SK-MEL-5 (cell line): ENCODE measurements at regions not wholly inside any gene's neighbourhood (a gene's known extent, or its start where the extent isn't known, plus 50 kb on each side); places are given as distances from the start of the nearest gene placed in this dataset.
"Not testable (repeated sequence)": the region's sequence is repeated elsewhere in the genome, so short reads cannot be mapped to it uniquely, and the experiment has no call there.

ENCODE experiments used
- DNase-seq: peaks from one replicate; pipeline ENCODE4 v3.0.0-alpha.2; 2016; ENCODE audit warnings: low read depth, low spot score
- in situ Hi-C: cut with HindIII; loops from 2 replicates; pipeline ENCODE4 v1.10.0; 2016; ENCODE audit warnings: low sequenced_read_pairs, high pct_unique_total_duplicates, low pct_unique_long_range_greater_than_20kb

DNA sequence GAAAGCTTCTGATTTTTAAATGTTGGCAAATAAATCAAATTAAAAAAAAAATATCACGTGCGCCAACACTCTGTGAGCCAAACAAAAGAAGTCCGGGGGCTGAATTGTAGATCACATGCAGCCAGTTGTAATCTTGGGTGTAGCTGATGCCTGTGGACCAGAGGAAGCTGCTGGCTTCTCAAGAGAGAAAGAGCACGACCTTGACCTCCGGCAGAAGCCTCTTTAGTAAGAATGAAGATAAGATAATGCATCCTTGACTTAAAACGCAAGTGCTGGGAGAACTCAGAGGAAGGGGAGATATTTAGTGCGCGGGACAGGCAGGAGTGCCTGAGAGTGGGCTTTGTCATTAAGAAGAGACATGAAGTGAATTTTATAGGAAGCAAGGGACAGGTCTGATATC is 162.8 kb upstream of the TBX3 start:
- DNase-seq = no peak
- in situ Hi-C loops = no loop called here

DNA sequence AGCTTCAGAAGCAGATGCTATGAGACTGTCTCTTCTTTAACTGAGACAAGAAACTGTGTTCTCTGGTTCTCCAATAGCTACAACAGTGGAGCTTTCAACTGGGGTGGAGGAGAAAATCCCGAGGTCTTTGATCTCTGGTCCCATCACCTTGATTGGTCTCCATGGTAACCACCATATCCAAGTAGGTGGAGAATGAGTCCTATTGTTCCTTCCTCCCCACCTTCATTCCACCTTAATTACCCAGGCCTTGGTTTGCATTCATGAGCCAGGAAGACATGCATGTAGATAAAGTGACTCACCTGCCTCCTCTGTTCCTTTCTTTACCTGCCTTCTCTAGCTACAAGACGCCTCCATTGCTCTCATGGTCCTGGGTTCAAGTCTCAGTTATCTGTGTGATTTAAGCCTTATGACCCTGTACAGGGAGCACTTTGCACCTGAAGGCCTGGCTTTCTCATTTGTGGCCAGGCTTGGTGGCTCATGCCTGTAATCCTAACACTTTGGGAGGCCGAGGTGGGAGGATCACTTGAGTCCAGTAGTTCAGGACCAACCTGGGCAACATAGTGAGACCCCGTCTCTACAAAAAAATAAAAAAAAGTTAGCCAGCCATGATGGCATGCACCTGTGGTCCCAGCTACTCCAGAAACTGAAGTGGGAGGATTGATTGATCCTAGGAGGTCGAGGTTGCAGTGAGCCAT is 157.7 kb upstream of the TBX3 start:
- no peak for DNase-seq
- in situ Hi-C loops = no loop called here

DNA sequence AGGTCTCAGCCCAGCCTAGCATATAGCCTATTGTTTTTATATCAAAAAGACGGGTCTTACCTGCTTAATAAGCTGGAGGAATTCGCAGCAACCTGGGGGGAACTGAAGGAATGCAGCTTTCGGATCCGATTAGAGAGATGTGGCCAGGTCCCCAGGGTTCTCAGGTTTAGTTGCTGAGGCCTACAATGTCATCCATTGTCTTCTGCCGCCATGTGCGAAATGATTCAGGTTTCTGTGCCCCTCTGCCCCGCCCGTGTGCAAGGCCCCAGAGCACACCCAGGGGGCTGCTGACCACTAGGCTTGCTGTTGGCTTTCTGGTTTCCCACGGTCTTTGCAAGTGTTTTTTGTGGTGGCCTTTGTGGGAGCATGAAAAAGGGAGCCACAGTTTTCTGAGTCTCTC is 154.5 kb upstream of the TBX3 start:
- in situ Hi-C loops = no loop called here
- DNase-seq = no peak

DNA sequence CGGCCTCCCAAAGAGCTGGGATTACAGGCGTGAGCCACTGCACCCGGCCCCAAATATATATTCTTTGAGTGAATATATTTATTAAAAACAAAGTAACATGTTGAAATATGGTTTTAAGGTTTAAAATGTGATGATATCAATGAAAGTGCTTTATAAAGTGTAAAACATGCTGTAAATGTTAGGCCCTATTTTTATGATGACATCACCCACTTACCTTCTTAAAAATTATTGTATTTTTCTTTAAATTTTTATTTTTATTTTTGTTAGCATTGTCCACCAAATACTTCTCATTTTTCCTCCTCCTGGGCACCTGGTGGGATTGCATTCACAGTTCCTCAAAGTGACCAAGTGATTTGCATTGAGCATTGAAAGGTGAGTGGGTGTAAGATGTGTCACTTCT is 152.6 kb upstream of the TBX3 start:
- no peak for DNase-seq
- in situ Hi-C loops = no loop called here

DNA sequence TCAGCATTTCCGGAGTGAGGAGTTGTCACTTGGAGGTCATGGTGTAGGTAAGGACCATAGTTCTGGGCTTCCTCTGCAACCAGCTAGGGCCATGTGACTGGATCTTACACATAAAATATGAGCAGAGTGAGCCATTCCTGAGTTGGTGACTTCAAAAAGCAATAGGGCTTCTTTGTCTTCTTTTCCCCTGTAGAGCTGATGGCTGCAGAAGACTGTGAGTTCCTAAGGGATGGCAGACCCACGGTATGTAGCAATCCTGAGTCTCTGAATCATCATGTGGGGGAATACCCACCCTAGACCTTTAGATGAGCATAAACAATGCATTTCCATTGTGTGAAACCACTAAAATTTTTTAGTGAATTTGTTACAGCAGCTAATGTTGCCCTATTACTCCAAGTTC is 151.1 kb upstream of the TBX3 start:
- in situ Hi-C loops = no loop called here
- no peak for DNase-seq

DNA sequence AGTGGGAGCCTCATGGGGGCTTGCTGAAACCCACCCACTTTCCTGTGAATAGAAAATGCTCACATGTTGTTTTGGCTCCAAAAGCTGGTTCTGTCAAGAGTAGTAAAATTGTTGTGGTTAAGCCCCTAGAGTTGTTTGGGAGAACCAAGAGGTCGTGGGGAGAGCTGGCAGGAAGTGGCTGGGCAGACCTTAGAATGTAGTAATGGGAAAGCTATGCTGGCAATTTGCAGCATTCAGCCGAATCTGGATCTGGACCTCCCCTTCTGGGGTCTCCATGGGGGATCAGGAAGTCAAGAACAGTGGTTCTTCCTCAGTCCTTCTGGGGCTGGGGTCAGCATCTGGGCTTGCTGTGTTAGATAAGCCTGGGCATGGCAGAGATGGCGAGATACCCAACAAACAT is 150.6 kb upstream of the TBX3 start:
- no peak for DNase-seq
- in situ Hi-C loops = no loop called here

DNA sequence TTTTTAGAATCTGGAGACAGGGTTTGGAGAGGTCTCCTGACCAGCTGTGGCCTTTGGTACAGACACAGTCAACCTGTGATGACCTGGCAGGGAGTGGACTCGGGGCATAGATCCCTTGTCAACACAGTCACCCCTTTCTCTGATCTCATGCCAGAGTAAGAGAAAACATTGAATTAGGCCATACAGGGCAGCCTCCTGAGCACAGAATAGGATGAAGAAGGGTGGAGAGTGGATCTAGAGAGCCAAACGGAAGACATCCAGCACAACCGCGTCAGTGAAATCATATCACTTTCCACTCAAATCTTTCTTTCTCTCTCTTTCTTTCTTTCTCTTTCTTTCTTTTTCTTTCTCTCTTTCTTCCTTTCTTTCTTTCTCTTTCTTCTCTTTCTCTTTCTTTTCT is 145.9 kb upstream of the TBX3 start:
- DNase-seq = no peak
- in situ Hi-C loops = no loop called here

DNA sequence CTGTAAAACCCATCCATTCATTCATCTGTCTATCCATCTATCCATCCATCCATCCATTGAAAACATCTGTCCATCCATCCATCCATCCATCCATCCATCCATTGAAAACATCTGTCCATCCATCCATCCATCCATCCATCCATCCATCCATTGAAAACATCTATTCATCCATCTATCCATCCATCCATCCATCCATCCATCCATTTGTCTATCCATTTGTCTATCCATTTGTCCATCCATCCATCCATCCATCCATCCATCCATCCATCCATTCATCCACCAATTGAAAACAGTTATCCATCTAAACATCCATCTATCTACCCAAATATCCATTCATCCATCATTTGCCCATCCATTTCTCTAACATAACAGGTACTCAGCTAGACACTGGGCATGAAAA is 145.3 kb upstream of the TBX3 start:
- DNase-seq, in situ Hi-C loops: not testable (repeated sequence)

DNA sequence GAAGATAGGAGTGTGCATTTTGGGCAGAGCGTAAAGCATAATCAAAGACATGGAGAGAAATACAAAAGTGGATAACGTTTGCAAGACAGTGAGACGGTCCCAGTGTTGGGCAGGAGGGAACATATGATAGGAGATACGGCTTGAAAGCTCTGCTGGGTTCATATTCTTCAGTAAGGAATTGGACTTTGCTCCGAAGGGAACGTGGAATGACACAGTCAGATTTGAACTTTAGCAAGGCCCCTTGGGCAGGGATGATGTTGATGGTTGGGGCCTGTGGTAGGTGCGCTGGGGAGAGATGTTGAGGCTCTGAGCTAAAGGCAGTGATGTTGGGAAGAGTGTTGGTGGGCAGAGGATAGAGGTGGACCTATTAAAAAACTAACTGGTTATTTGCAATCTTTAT is 143.5 kb upstream of the TBX3 start:
- in situ Hi-C loops = no loop called here
- DNase-seq = no peak

DNA sequence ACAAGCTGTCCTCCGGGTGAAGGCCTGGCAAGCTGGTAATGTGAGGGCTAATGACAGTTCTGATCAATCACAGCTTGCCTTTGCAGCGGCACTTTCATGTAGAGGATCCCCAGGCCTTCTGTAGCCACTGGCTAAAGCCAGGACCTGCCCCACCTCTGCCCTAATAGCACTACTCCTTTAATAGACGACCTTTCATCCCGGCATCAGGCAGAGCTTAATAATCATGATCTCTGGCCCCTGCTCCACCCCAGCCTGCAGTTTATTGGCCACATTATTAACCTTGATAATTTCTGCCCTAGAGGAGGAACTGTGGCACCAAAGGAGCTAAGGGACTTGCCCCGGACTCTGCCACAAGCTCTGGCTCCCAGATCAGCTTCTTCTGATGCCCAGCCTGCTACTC is 142.3 kb upstream of the TBX3 start:
- no peak for DNase-seq
- in situ Hi-C loops = no loop called here

DNA sequence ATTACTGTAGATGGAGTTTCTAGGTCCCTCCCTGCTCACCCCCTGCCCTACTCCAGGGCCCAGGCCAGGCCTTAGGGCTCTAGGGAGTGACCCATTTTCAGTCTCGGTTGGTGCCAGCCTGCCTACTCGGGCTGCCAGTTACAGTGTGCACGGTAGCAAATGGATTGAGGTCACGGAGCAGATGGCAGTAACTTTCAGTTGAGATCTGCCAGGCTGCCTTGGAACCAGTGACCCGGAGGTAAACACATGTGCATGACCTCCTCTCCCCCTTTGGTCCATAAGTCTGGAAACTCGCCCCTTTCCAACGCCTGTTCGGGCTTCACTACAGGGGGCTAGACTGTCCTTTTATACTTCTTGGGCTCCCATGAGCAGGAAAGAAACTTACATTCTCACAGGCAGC is 139.7 kb upstream of the TBX3 start:
- in situ Hi-C loops = no loop called here
- no peak for DNase-seq

DNA sequence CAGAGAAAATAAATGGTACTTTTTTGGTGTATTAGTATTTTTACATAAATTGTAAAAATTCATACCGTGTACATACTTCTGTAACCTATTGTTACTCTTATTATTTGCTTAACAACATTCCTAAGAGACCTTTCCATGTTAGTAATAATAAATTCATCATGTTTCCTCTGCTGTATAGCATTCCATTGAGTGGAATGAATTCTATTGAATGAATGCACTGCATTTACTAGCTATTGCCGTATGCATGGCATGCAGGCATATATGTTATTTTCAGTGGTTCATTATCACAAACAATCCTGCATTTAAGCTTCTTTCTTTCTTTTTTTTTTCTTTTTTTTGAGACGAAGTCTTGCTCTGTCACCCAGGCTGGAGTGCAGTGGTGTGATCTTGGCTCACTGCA is 137.6 kb upstream of the TBX3 start:
- in situ Hi-C loops = no loop called here
- no peak for DNase-seq

DNA sequence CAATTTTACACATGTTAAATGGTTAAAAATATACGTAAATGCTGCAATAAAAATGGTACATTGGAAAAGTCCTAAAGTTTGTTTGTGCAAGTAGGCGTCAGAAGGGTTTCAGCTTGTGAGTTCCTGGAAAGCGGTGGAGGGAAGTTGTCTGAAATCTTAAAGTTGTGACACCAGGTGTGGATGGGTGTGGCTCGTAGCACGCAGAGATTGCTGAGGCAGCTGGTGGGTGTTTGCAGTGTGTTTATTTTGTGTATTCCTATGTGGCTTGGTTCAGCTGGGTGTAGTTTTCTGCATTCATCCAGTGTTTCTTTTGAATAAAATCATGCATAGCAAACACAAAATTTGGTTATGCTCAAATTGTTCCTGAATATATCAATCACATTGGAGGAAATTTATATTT is 136.8 kb upstream of the TBX3 start:
- in situ Hi-C loops = no loop called here
- no peak for DNase-seq

DNA sequence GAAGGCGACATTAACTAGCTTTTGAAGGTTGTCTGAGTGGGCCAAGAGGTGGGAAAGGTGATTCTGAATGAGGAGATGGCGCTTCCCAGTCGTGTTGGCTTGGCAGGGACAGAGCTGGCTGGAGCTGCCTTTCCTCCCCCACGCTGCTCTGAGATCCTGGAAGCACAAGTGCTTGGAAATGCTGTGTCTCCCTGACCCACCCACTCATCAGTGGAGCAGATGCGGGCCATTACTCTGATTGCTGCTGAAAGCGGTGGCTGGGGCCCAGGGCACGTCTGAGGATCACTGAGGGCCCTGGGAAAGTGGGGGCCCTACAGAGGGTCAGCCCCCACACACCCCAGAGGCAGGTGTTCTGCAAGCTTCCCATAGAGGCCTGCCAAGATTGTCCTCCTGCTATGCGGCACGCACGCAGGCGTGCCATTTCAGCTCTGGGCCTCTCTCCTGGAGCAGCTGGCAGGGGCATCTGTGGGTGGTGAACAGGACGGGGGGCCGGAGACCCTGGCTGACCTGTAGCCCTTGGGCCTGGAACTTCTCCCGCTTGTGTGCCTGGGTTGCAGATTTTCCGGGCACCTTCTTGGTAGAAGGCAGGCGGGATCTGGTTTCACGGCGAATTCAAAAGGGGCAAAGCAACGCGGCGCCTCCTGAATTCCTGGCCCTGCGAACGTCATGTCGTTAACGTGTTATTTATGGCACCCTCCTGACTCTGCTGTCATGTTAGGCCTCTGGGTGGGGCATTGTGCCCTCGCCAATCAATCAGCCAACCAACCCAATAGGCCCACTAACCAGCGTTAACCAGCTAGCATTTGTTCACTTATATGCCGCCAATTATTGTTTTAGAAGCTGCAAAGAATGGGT is 133.8 kb upstream of the TBX3 start:
- no peak for DNase-seq
- in situ Hi-C loops = no loop called here

DNA sequence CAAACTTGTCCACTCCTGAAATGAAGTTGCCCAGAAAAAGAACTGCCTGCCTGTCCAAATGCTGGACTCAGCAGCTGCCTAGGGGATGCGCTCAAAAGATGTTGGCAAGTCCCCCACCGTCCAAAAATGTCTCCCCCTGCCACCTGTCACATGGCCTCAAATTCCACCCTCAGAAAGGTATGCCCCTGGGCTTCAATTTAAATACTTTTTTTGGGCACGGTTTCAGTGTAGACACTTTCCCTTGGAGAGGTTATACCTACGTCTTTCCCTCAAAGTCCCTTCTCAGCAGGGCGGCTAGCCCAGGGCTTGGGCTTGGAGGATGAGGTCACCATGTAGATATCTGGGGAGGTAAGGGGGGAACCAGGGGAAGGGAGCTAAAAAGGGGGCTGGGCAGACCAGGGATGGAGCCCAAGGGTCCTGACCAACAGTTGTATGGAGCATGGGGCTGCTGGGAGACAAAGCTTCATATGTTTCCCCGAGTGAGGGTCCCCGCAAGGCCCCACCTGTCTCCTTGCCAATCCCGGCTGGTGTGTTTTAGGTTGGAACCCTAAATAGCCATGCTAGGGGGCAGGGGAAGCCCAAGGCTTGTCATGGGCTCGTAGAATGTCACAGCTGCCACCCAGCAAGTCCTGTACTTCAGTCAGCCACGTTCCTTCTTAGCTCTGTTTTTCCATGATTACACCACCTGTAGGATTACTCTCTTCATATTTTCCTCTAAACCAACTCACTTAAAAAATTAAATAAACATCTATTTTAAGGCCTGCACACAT is 131.2 kb upstream of the TBX3 start:
- no peak for DNase-seq
- in situ Hi-C loops = no loop called here

DNA sequence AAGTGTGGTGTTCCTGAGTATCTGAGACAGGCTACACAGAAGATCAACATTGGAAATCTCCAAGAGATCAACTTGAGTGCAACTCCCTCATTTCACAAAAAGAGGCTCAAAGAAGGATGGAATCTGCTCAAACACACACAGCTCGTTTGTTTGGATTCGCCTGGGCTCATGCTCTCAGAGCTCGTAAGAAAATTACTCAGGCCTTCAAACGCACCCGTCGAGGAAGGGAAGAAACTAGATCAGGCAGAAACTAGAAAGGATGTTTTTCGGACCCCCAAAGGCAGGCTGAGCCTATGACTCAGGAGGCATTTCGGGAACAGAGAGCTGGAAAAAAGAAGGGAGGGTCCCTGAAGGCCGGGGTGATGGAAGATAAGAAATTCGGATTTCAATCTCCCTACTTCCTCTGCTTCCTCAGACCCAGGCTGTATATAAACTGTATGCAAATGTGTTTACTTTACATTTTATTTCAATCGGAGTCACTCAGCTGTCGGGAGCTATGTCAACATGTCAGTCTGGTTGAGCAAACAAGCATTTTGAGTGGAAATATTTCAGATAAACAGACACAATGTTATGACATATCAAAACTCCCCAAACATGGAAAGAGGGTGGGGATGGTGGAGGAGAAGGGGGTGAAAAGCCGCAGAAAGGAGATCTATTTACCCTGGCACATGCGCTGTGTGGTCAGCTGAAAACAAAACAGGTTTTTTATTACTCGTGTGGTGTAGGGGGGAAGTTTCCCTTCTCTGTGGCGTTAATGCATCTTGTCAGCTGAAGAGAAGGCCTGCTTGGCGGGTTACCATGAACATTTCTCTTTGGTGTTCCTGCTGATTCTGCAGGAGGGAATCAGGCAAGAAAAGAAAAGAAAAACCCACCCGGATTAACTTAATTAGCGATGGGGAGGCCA is 129.1 kb upstream of the TBX3 start:
- DNase-seq = no peak
- in situ Hi-C loops = no loop called here

DNA sequence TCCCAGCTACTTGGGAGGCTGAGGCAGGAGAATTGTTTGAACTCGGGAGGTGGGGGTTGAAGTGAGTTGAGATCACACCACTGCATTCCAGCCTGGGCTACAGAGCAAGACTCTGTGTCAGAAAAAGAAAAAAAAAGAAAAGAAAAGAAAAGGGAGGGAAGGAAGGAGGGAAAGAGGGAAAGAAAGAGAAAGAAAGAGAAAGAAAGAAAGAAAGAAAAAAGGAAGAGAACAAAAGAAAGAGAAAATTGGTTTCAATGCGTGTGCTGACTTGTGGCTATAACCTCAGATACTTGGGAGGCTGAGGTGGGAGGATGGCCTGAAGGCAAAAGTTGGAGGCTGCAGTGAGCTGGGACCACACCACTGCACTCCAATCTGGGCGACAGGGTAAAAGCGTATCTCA is 128.4 kb upstream of the TBX3 start:
- DNase-seq = no peak
- in situ Hi-C loops = no loop called here

DNA sequence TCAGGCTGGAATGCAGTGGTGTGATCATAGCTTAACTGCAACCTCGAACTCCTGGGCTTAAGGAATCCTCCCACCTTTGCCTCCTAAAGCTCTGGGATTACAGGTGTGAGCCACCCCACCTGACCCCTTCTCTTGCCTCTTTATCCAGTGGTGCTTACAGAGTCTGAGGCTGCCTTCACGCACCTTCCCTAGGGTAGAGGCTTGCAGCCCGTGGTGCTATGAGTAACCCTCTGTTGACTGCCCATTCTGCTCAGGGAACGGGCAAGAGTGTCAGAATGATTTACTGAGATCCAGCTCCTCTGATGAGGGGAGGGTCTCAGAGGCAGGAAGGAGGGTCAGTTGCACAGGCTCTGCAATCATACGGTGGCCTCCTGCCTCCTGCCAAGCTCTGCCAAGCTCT is 125.1 kb upstream of the TBX3 start:
- in situ Hi-C loops = no loop called here
- DNase-seq = no peak
